Tibial nerve (tissue), 4 donors: ENCODE measurements at regions not wholly inside any gene's neighbourhood (a gene's known extent, or its start where the extent isn't known, plus 50 kb on each side); places are given as distances from the start of the nearest gene placed in this dataset.
"Not testable (repeated sequence)": the region's sequence is repeated elsewhere in the genome, so short reads cannot be mapped to it uniquely, and the experiment has no call there.

Source experiments
- DNase-seq, 2 donors: peaks; one replicate each; pipeline ENCODE4 v3.0.0-alpha.2; 2019; ENCODE audit warnings: low spot score in 2 of 2
- H3K27ac ChIP-seq, 4 donors: fragments of 200-600 bp; sonication (generic) in 3 of 4; one replicate each; pipeline ENCODE4 v1.5.1; 2017 to 2019; ENCODE audit warnings: mild to moderate bottlenecking in 1 of 4
- H3K27me3 ChIP-seq, 2 donors: fragments of 200-600 bp; sonication (generic) in 1 of 2; one replicate each; pipeline versions ENCODE4 v1.5.1 to v1.6.0; 2017 to 2019
- H3K36me3 ChIP-seq, 3 donors: fragments of 200-600 bp; sonication (generic); one replicate each; pipeline ENCODE4 v1.5.1; 2018 to 2019
- H3K4me1 ChIP-seq, 4 donors: fragments of 200-600 bp; sonication (generic) in 3 of 4; one replicate each; pipeline ENCODE4 v1.5.1; 2017 to 2019
- H3K4me3 ChIP-seq, 4 donors: fragments of 200-600 bp; sonication (generic) in 3 of 4; one replicate each; pipeline ENCODE4 v1.5.1; 2017 to 2019; ENCODE audit warnings: mild to moderate bottlenecking in 1 of 4, moderate library complexity in 1 of 4
- H3K9me3 ChIP-seq, 4 donors: fragments of 200-600 bp; sonication (generic) in 3 of 4; one replicate each; pipeline ENCODE4 v1.5.1; 2017 to 2019
- CTCF ChIP-seq, 5 experiments: fragments of 200-600 bp in 3 of 5; fragments of 450-650 bp in 2 of 5; sonication (generic) in 3 of 5; IDR thresholded peaks; one replicate each; pipeline ENCODE4 v1.5.1; 2016 to 2019; ENCODE audit warnings: antibody characterized with exemption in 5 of 5, mild to moderate bottlenecking in 3 of 5, moderate library complexity in 2 of 5
- EP300 ChIP-seq, 2 donors: sonication (generic); formaldehyde crosslinking; IDR thresholded peaks; one replicate each; pipeline ENCODE4 v1.6.1; 2017; ENCODE audit warnings: antibody characterized with exemption in 2 of 2, mild to moderate bottlenecking in 1 of 2
- POLR2A ChIP-seq, 2 donors: fragments of 450-650 bp; IDR thresholded peaks; one replicate each; pipeline ENCODE4 v1.6.1; 2017; ENCODE audit warnings: antibody characterized with exemption in 2 of 2, mild to moderate bottlenecking in 2 of 2, moderate library complexity in 2 of 2
- WGBS, 2 donors: methylation state at CpG; one replicate each; pipeline ENCODE4 v1.1.5; 2018; 5-methylcytosine and 5-hydroxymethylcytosine counted together

- H3K4me3 ChIP-seq = no peak overlapping the region
- WGBS, 2 donors = 43 to 48% methylated on average over 2 of the region's 2 CpGs
- no peaks in the 10 kb centered on the region for H3K36me3 ChIP-seq
- H3K9me3 ChIP-seq = peaks cover 0 to 5% (median 0%) of the 10 kb centered on the region in 4 donors
- no peaks in the 10 kb centered on the region for H3K27me3 ChIP-seq
- H3K4me1 ChIP-seq = no peaks in the 10 kb centered on the region
- no peak for TF ChIP-seq EP300 (IDR thresholded peaks at IDR 0.05)
- no peak for TF ChIP-seq POLR2A (IDR thresholded peaks at IDR 0.05)
- no peak for TF ChIP-seq CTCF (IDR thresholded peaks at IDR 0.05)
- no peak for DNase-seq
- no peak overlapping the region for H3K27ac ChIP-seq
Observed at GRCh38 chr6:8803181-8803760, 367.9 kb upstream of the SLC35B3 start.

GRCh38 chr6:8802397-8802796 is 367.1 kb upstream of the SLC35B3 start:
- H3K27me3 ChIP-seq, H3K4me1 ChIP-seq, H3K9me3 ChIP-seq, H3K4me3 ChIP-seq, H3K27ac ChIP-seq, H3K36me3 ChIP-seq, DNase-seq: not testable (repeated sequence)
- 89 to 91% methylated on average over 4 of the region's 4 CpGs for WGBS, 2 donors

GRCh38 chr6:8794420-8794819 is 359.1 kb upstream of the SLC35B3 start:
- no peak for DNase-seq
- no peak for TF ChIP-seq EP300 (IDR thresholded peaks at IDR 0.05)
- TF ChIP-seq CTCF (IDR thresholded peaks at IDR 0.05) = no peak
- TF ChIP-seq POLR2A (IDR thresholded peaks at IDR 0.05) = no peak
- Histone ChIP-seq H3K9me3 (no peaks in the 10 kb centered on the region), H3K4me3 (no peak overlapping the region), H3K4me1 (no peaks in the 10 kb centered on the region), H3K36me3 (peaks cover 0 to 3% (median 0%) of the 10 kb centered on the region in 3 donors), H3K27ac (no peak overlapping the region), H3K27me3 (no peaks in the 10 kb centered on the region)
- 85 to 86% methylated on average over 3 of the region's 3 CpGs for WGBS, 2 donors

- Histone ChIP-seq H3K4me1 (no peaks in the 10 kb centered on the region), H3K27ac (no peak overlapping the region), H3K36me3 (peaks cover 0 to 3% (median 0%) of the 10 kb centered on the region in 3 donors), H3K9me3 (no peaks in the 10 kb centered on the region), H3K4me3 (no peak overlapping the region), H3K27me3 (no peaks in the 10 kb centered on the region)
- no peak for TF ChIP-seq POLR2A (IDR thresholded peaks at IDR 0.05)
- no peak for TF ChIP-seq EP300 (IDR thresholded peaks at IDR 0.05)
- TF ChIP-seq CTCF (IDR thresholded peaks at IDR 0.05) = no peak
- 81 to 85% methylated on average over 2 of the region's 2 CpGs for WGBS, 2 donors
- DNase-seq = no peak
Observed at GRCh38 chr6:8789878-8790277, 354.5 kb upstream of the SLC35B3 start.

- Histone ChIP-seq H3K27me3 (no peaks in the 10 kb centered on the region), H3K27ac (no peak overlapping the region), H3K4me1 (no peaks in the 10 kb centered on the region), H3K9me3 (no peaks in the 10 kb centered on the region), H3K4me3 (no peak overlapping the region), H3K36me3 (no peaks in the 10 kb centered on the region)
- TF ChIP-seq POLR2A (IDR thresholded peaks at IDR 0.05) (no peak), CTCF (IDR thresholded peaks at IDR 0.05) (no peak), EP300 (IDR thresholded peaks at IDR 0.05) (no peak)
- no peak for DNase-seq
- 73 to 78% methylated on average over 3 of the region's 3 CpGs for WGBS, 2 donors
Observed at GRCh38 chr6:8785223-8785622, 349.9 kb upstream of the SLC35B3 start.

- H3K4me1 ChIP-seq = no peaks in the 10 kb centered on the region
- TF ChIP-seq CTCF (IDR thresholded peaks at IDR 0.05) (no peak), EP300 (IDR thresholded peaks at IDR 0.05) (no peak), POLR2A (IDR thresholded peaks at IDR 0.05) (no peak)
Observed at GRCh38 chr6:8783191-8783590, 347.8 kb upstream of the SLC35B3 start.

More at GRCh38 chr6:8783191-8783590, 347.8 kb upstream of the SLC35B3 start:
- no peaks in the 10 kb centered on the region for H3K9me3 ChIP-seq
- H3K4me3 ChIP-seq = no peak overlapping the region
- DNase-seq = no peak
- no peak overlapping the region for H3K27ac ChIP-seq
- H3K36me3 ChIP-seq = no peaks in the 10 kb centered on the region
- H3K27me3 ChIP-seq = no peaks in the 10 kb centered on the region
